NCI-H2029 treated with DMSO at 0.1 percent for 48 hours (cell line): ENCODE measurements at regions not wholly inside any gene's neighbourhood (a gene's known extent, or its start where the extent isn't known, plus 50 kb on each side); places are given as distances from the start of the nearest gene placed in this dataset.
"Not testable (repeated sequence)": the region's sequence is repeated elsewhere in the genome, so short reads cannot be mapped to it uniquely, and the experiment has no call there.

Source experiments
- DNase-seq: peaks from one replicate; lab custom pipeline; 2025; lab: John Stamatoyannopoulos, UW

DNA sequence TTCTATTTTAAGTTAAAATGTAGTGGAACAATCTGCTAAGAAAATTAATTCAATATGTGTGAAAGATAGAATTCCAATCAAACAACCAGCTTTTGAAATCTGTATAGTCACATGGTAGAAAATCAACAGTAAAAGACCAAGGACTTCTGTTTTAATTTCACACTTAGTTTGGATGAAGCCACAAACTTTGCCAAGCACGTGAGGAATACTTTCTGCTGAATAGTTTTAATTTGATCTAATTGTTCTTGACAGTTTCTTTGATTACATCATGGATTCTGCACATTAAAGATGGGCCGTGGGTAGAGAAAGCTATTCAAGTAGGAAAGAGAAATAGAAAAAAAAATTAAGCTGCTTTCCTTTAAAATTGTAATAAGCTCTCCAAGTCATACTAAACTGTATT is 137.9 kb upstream of the FAM241A start:
- DNase-seq: no peak

DNA sequence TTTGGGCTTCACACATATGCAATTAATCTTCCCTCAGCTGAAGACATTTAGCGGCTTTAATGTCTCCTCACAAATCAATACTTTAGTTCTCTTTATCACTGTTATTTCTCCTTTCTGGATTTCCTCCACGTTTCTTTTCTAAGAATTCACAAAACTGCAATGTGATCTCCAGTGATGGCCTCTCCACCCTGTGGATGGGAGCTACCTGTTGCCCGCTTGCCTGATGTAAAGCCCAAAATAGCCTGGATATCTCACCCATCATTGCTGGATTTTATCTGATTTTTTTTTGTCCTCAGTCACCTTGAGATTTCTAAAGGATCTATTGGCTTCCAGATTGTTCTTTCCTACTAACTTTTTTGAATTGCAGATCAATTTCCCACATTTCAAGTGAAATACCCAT is 129.3 kb upstream of the FAM241A start:
- no peak for DNase-seq

DNA sequence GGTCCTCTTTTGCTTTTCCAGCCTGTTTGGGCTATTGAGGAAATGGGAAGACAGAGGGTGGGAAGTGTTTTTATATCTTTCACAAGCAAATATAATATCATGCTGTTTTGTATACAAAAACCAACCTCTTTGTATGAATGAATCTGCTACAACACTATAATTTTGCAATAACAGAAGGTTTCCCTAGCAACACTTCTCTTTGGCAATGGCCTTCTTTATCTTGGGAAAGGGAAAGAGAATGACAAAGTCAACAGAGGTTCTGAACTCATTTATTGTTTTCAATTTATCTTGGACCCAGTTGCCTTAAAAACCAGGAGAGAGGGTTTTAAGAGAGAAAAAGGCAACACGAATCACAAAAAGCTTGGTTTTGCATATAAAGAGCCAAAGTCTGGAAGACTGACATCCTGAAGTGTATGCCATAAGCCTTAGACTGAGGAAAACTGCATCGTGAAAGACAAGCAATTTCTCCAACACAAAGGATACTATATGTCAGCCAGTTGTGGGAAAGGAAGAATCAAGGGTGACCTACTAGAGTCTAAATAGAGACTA is 121.8 kb upstream of the FAM241A start:
- DNase-seq: no peak

DNA sequence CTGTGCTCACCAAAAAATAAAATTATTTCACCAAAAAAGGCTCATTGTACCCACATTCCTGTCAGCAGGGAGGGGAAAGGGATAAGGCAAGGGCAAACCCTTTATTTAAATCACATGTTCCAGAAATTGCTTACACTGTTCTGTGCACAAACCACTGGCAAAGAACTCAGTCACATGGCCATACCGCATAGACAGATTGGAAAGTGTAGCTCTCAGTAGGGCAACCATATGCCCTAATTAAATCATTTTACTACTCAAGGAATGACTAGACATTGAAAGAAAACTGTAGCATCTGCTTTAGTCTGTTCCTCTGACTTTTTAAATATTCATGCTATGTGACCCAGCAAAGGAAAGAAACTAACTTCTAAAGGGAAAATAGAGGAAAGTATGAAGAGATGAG is 119.2 kb upstream of the FAM241A start:
- no peak for DNase-seq

DNA sequence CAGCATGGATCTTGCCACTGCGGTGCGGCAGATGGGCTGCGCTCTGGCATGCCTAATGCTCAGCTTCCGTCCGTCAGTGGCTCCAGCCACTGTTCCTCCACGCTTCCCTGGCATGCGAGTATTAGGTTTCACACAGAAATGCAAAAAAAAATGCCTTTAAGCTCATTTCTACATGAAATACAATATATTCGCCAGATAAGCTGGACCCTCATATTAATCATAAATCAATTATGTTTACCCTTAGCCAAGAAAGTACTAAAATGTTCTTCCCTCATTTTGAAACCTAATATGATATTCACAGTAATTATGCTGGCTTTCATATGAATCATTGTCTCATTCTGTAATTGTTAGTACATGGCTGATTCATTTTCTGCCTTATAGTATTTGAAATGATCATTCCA is 115.5 kb upstream of the FAM241A start:
- DNase-seq: no peak

DNA sequence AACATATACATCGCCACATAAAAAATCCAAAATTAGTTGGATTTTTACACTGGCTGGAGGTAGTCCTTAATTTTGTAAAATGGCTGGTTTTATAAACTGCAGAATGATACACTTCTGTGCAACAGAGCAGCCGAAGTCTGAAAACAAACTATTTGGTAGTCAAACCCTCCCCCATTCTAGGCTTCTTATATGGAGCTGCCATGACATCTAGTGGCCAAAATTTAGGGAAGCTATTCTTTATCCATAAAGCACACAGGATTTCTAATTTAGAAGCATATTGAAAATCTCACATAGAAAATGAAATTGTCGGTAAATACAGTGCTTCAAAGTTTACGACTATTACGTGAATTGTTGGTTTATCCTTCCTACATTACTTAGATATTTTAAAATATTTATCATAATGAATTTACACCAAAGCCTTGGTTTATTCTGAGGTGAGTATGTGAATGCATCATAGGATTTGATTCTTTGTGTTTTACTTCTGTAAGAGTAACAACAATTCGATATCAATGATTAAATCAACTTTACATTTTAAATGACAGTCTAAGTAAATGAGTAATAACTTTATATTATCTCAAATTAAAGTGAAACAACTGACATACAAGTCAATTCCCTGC is 113.4 kb upstream of the FAM241A start:
- DNase-seq: peak; percentile 18

DNA sequence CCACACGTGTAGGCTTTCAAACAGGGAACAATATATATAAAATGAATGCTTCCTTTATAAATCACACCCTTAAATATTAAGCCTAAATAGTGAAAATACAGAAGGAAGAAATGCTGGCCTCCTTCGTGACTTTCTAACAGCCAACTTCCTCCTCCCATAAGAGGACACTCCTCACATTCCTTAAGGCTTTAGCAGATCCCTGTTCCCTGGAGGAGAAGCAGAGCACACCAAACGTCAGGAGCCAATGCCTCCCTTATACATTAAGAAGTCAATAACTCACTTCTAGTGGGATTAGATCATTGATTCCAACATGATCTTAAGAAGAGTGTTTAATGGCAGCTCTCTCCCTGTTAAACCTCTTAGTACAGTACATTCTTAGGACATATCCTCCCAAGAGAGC is 108.4 kb upstream of the FAM241A start:
- no peak for DNase-seq

DNA sequence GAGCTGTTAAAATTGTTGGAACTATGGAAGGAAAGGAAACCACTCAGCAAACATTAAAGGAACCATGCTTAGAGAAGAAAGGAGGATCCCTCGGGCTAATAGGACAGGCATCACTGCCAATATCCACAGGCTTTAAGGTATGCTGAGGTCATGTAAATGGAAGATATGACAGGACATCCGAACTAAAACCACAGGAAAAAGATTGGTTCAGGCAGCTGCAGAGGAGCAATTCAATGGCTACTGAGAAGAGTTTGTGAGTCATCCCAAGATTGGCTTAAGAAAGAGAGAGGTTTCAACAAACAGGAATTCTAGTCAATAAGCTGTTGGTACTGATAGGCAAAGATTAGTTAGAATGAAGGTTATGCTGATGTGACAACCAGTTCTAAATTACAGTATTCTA is 106.4 kb upstream of the FAM241A start:
- no peak for DNase-seq

DNA sequence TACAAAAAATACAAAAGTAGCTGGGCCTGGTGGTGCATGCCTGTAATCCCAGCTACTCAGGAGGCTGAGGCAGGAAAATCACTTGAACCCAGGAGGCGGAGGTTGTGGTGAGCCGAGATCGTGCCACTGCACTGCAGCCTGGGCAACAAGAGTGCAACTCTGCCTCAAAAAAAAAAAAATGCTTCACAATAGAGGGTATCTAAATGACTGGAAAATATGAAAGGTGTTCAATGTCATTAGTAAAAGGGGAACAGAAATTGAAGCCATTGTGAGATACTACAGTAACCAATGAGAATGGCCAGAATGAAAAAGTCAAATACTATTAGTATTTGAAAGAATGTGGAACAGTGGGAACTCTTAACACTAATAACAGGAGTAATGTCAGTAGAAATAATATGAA is 96.1 kb upstream of the FAM241A start:
- not testable (repeated sequence) for DNase-seq

DNA sequence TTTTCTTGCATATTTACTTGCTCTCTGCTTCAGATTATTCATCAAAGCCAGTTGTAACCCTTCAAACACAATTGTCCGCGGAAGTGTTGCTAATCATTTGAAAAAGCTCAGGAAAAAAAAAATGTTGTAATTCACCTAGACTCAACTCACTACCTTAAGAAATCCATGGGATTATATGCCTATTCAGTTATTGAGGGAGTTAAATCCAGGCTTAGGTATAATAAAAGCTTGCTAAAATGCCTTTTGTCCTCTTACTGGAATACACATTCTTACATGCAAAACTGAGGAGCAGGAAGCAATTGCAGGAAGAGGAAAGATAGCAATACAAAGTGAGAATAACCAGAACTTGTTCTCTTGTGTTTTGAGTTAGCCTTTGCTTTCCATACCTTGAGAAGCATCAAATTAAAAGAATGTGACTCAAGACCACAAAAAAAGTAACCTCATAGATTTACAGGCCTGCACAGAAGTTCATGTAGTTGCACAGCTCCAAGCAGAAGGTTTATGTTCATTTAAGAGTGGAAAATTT is 91.4 kb upstream of the FAM241A start:
- no peak for DNase-seq

DNA sequence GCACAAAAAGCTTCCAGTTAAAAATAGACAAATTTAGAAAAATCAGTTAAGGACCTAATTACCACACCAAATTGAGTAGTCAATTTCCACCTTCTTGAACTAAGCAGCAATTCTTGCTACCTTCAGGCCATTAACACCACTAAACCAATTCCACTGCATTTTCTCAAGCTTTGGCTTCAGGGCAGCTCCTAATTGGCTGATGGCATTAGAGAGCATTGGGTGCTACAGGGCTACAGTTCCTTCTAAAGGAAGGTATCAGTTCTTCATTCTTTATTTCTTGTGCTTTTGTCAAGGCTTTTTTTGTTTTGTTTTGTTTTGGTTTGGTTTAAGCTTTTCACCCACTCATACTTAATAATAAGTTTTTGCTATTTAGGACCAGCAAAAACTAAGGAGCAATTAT is 90.2 kb upstream of the FAM241A start:
- DNase-seq: no peak

DNA sequence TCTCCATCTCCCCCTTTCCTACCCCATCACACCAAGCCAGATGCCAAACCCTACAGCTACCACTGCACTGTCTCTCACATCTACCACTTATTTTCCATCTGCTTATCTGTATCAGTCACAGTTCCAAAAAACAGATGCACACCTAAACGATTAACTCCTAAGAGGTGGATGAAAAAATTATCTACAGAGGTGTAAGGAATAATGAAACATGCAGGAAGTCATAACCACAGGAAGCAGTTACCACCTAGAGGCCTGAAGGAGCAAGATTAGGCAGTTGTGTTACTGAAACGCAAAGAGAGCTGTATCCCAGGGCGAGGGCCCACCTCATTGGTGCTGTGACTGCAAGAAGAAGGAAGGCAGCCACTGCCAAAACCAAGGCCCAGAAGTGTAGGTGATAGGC is 87.8 kb upstream of the FAM241A start:
- no peak for DNase-seq

DNA sequence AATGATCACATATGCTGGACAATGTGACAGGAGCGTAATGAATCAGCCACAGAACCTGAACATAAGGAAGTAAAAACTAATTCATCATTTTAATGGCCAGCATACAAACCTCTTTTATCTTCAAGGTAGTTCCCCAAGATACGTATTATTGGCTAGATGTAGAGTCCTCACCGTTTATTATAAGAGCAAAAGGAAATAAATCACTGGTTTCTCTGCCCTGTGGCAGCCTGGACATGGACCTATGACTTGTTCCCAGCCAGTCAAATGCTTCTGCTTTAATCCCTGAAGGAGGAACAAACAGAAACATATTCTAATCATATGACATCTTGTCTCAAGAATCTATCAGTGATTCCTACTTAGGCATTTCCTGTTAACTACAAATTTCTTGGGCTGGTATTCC is 86.8 kb upstream of the FAM241A start:
- DNase-seq: no peak

DNA sequence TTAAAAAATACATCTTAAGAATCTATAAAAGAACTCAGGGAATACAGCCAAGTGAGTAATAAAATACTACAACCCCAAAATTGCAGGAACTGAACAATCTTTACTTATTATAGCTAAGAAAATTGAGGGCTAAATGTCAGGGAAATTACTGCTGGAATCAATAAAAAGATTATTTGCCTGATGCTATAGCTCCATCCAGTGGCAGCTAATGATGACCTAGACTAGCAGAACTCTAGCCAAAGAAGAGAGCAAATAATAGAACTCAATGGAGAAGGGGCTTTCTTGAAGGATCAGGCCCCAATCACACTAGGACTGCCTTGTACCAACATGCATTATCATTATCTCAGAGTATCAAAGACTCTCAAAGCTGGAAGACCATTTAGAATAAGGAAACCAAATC is 85.0 kb upstream of the FAM241A start:
- DNase-seq: no peak

DNA sequence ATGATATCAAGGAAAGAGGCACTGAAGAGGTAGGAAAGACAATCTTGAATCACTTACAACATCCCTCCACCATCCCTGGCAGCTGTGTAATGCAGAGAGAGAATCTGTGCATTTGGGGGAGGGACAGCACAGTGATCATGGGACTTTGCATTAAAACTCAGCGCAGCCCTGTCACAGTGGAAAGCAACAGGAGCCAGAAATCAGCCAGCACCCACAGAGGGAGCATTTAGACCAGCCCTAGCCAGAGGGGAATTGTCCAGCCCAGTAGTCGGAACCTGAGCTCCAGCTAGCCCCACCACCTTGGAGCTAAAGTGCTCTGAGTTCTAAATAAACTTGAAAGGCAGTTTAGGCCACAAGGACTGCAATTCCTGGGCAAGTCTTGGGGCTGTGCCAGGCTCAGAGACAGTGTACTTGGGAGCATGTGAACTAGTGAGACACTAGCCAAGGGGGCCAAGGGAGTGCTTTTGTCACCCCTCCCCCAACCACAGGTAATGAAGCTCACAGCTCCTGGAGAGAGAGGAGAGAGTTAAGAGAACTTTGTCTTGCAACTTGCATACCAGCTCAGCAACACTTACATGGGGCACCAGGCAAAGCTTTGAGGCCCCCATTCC is 83.9 kb upstream of the FAM241A start:
- DNase-seq: no peak

DNA sequence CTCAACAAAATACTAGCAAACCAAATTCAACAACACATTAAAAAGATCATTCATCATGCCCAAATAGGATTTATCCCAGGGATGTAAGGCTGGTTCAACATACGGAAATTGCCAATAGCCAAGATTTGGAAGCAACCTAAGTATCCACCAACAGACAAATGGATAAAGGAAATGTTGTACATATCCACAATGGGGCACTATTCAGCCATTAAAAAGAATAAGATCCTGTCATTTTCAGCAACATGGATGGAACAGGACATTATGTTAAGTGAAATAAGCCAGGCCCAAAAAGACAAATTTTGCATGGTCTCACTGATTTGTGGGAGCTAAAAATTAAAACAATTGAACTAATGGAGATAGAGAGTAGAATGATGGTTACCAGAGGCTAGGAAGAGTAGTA is 82.0 kb upstream of the FAM241A start:
- no peak for DNase-seq

DNA sequence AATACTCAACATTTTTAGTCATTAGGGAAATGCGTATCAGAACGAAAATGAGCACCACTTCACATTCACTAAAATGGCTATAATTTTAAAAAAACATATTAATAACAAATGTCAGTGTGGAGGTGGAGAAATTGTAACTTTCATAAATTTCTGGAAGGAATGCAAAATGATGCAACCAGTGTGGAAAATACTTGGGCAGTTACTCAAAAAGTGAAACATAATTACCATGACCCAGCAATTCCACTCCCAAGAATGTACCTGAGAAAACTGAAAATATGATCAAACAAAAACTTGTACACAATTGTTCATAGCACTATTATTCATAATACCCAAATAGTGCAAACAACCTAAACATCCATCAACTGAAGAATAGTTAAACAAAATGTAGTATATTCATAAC is 76.1 kb upstream of the FAM241A start:
- no peak for DNase-seq

DNA sequence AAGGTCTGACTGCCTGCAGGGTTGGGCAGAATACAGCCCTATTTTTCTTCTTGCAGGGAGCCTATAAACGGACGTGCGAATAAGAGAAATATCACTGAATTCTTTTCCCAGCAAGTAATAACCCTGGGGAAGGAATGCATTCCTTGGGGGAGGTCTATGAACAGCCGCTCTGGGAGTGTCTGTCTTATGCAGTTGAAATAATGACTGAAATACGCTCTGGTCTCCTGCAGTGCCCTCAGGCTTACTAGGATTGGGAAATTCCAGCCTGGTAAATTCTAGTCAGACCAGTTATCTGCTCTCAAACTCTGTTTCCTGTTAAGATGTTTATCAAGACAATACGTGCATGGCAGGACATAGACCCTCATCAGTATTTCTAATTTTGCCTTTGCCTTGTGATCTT is 72.1 kb upstream of the FAM241A start:
- DNase-seq: no peak

DNA sequence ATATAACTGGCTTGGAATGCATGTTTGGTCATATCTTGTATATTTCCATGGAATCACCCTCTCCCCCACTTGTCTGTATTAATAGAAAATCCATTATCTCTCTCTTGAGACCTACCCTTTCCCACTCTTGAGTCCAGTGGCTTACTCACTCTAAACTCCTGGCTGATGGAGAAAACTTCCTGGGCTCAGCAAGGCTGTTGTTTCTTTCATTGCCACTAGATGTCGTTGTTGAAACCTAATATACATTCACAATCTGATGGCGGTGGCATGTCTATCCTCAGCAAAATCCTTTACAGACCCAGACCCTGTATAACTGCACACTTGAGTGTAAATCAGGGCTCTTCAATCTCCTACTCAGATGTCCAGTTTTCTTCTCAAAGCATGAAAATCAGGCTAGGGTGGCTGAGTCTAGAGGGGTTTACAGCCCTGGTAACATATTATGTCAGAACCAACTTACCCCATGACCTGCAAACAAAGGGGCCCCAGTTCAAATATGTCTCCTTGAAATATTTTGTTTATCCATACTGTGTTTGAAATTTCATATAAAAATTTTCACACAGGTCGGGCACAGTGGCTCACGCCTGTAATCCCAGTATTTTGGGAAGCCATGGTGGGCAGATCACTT is 70.0 kb upstream of the FAM241A start:
- DNase-seq: peak; percentile 20

DNA sequence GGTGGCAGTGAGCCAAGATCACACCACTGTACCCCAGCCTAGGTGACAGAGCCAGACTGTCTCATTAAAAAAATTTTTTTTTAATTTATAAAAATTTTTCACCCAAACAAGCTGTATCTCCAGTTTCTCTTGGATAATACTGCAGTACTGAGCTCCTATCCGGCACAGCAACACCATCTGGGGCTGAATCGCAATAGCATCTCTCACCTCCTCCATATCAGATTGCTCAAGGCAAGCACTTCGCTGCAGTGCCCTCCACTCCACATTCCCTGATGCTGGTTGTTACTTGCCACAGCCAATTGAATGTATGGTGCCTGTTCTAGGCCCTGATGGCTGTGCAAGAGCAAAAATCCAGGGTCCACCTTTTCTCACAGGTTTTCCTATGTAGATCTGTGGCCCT is 69.3 kb upstream of the FAM241A start:
- DNase-seq: no peak

DNA sequence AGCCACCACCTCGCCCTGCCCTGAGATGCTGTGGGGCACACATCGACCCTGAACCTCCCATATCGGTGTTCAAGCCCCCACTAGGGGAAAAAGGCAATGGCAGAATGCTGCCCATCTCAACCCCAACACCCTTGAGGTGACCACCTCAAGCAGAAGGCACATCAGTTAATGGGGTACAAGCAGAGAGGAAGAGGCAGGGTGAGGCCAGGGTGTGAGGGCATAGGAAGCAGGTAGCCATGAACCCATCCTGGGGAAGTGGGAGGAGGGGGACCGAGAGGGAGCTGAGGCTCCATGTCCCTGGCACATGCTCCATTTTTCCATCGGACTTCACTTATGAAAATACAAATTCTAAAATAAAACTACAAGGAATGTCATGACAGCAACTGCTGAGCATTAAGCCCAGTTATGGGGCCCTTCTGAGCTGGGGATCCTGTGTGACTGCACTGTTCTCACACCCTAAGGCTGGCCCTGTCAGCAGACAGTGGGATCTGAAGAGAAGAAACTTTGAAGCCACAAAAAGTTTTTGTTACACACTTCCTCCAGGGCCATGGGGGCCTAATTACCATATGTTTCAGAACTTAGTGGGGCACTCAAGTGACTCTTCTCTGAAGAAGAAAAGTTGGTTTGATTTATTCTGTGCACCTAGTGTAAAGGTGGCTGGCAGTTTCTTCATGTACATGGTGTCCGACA is 68.2 kb upstream of the FAM241A start:
- no peak for DNase-seq

DNA sequence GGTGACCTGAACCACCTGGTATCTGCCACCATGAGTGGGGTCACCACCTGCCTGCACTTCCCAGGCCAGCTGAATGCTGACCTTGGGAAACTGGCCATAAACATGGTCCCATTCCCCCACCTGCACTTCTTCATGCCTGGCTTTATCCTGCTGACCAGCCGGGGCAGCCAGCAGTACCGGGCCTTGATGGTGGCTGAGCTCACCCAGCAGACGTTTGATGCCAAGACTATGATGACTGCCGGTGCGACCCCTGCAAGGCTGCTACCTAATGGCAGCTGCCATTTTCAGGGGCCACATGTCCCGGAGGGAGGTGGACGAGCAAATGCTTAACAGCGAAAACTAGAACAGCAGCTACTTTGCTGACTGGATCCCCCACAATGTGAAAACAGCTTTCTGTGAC is 67.5 kb upstream of the FAM241A start:
- DNase-seq: no peak
